HepG2 (cell line): ENCODE measurements at regions not wholly inside any gene's neighbourhood (a gene's known extent, or its start where the extent isn't known, plus 50 kb on each side); places are given as distances from the start of the nearest gene placed in this dataset.
A peak's percentile ranks its signal among the peaks of the same experiment; 100 is the strongest.

ENCODE experiments used
- ATAC-seq: fragments of 200-7000 bp; cut with Tn5 transposase; 3 replicates; pipeline ENCODE4 v1.9.1; 2020; ENCODE audit warnings: mild to moderate bottlenecking, moderate library complexity
- BruUV-seq: library from RNA; stranded (reverse); fragments of 400-500 nt; replicated peaks from 2 replicates; lab custom pipeline; 2021; lab: Mats Ljungman, UMichigan
- CTCF ChIA-PET: fragments of 300-600 bp; formaldehyde crosslinking; extraction: SDS; loops from one replicate; lab custom pipeline; 2021; ENCODE audit warnings: low total read pairs, inconsistent platforms, low intra/inter-chr PET ratio; lab: Yijun Ruan, JAX
- POLR2A ChIA-PET: fragments of 350-600 bp; sonication (Branson Sonifier 250); formaldehyde crosslinking; loops from one replicate; lab custom pipeline; 2020; ENCODE audit warnings: antibody characterized with exemption, inconsistent platforms; lab: Yijun Ruan, JAX
- DNase-seq: peaks from one replicate; pipeline ENCODE4 v3.0.0-alpha.2; 2015; ENCODE audit warnings: low spot score
- FAIRE-seq: peaks from 3 replicates; lab custom pipeline; 2011; peaks lifted over from hg19 to GRCh38; lab: Jason Lieb, UNC
- H2AFZ ChIP-seq: one replicate; pipeline ENCODE4 v1.6.1; 2011; ENCODE audit warnings: low read length, inconsistent platforms
- H3K27ac ChIP-seq: fragments of 300-600 bp; 3 replicates; pipeline ENCODE4 v1.8.0; 2011; ENCODE audit warnings: mixed run types, mild to moderate bottlenecking, mixed read lengths, low read length, inconsistent platforms; ENCODE audit not compliant: insufficient read depth; ENCODE audit errors: extremely low read length
- H3K27me3 ChIP-seq, 2 experiments: fragments of 200-600 bp in 1 of 2; 2 replicates in 1 of 2; 3 replicates in 1 of 2; pipeline versions ENCODE4 v1.6.0 to v1.8.0; 2011; ENCODE audit warnings: low read length in 2 of 2, mild to moderate bottlenecking in 2 of 2, moderate library complexity in 2 of 2, inconsistent platforms in 1 of 2; ENCODE audit not compliant: insufficient read depth in 2 of 2, control insufficient read depth in 1 of 2
- H3K36me3 ChIP-seq, 2 experiments: fragments of 200-600 bp in 1 of 2; replicated peaks in 1 of 2; 2 replicates in 1 of 2; 3 replicates in 1 of 2; pipeline versions ENCODE4 v1.5.1 to v1.8.0; 2011; ENCODE audit warnings: low read length in 2 of 2, inconsistent platforms in 1 of 2; ENCODE audit not compliant: insufficient read depth in 2 of 2, control insufficient read depth in 1 of 2
- H3K4me1 ChIP-seq: 2 replicates; pipeline ENCODE4 v1.5.1; 2012; ENCODE audit warnings: low read length, inconsistent platforms; ENCODE audit not compliant: insufficient read depth
- H3K4me2 ChIP-seq: 2 replicates; pipeline ENCODE4 v1.6.0; 2011; ENCODE audit warnings: low read depth, low read length, inconsistent platforms
- H3K4me3 ChIP-seq, 3 experiments: fragments of 200-600 bp in 1 of 3; sonication (generic), shearing (Covaris generic) in 1 of 3; replicated peaks in 1 of 3; 2 replicates each; pipeline ENCODE4 v1.5.1; 2011 to 2016; ENCODE audit warnings: low read length in 3 of 3, inconsistent platforms in 2 of 3, low read depth in 2 of 3, mild to moderate bottlenecking in 2 of 3, control low read depth in 1 of 3, mixed read lengths in 1 of 3; ENCODE audit not compliant: insufficient read depth in 1 of 3
- H3K79me2 ChIP-seq: one replicate; pipeline ENCODE4 v1.6.1; 2011; ENCODE audit warnings: low read length, inconsistent platforms; ENCODE audit not compliant: insufficient read depth
- H3K9ac ChIP-seq: 2 replicates; pipeline ENCODE4 v1.6.0; 2011; ENCODE audit warnings: mild to moderate bottlenecking, low read depth, low read length, inconsistent platforms; ENCODE audit not compliant: insufficient read depth
- H3K9me3 ChIP-seq: 2 replicates; pipeline ENCODE4 v1.5.1; 2012; ENCODE audit warnings: mild to moderate bottlenecking, low read length
- H4K20me1 ChIP-seq: 2 replicates; pipeline ENCODE4 v1.6.0; 2011; ENCODE audit warnings: inconsistent platforms, mild to moderate bottlenecking, low read length, moderate library complexity; ENCODE audit not compliant: insufficient read depth
- HNRNPK ChIP-seq: fragments of 200-400 bp; formaldehyde crosslinking; IDR thresholded peaks from 2 replicates; pipeline ENCODE4 v1.6.1; 2018; ENCODE audit warnings: low read length, low read depth, moderate library complexity, mild to moderate bottlenecking; ENCODE audit not compliant: poor library complexity, severe bottlenecking
- HOXA9 ChIP-seq: sonication (generic); formaldehyde crosslinking; IDR thresholded peaks from 2 replicates; pipeline ENCODE4 v1.8.1; 2022; ENCODE audit warnings: missing genetic modification reagents, mild to moderate bottlenecking, moderate library complexity, borderline replicate concordance
- MED13 ChIP-seq: sonication (generic); formaldehyde crosslinking; IDR thresholded peaks from 2 replicates; pipeline ENCODE4 v1.5.0; 2020; ENCODE audit warnings: missing genetic modification reagents
- MYNN ChIP-seq: sonication (generic); formaldehyde crosslinking; IDR thresholded peaks from 2 replicates; pipeline ENCODE4 v1.4.0; 2020; ENCODE audit warnings: mild to moderate bottlenecking, low read depth, missing genetic modification reagents
- TMF1 ChIP-seq: sonication (generic); formaldehyde crosslinking; IDR thresholded peaks from 2 replicates; pipeline ENCODE4 v1.8.1; 2022; ENCODE audit warnings: low read depth, missing genetic modification reagents
- ZNF160 ChIP-seq: sonication (generic); formaldehyde crosslinking; IDR thresholded peaks from 2 replicates; pipeline ENCODE4 v1.8.0; 2022; ENCODE audit warnings: mild to moderate bottlenecking, inconsistent platforms, missing genetic modification reagents
- ZNF17 ChIP-seq: sonication (generic); formaldehyde crosslinking; IDR thresholded peaks from 2 replicates; pipeline ENCODE4 v1.5.0; 2020; ENCODE audit warnings: mild to moderate bottlenecking, missing genetic modification reagents
- ZNF629 ChIP-seq: sonication (generic); formaldehyde crosslinking; conservative IDR thresholded peaks from 2 replicates; pipeline ENCODE4 v1.5.0; 2020; ENCODE audit warnings: missing genetic modification reagents
- ZNF768 ChIP-seq: sonication (generic); formaldehyde crosslinking; IDR thresholded peaks from 2 replicates; pipeline ENCODE4 v1.4.0; 2020; ENCODE audit warnings: missing genetic modification reagents
- ZNF782 ChIP-seq: sonication (generic); formaldehyde crosslinking; IDR thresholded peaks from 2 replicates; pipeline ENCODE4 v1.4.0; 2020; ENCODE audit warnings: missing genetic modification reagents, mild to moderate bottlenecking, borderline replicate concordance
- WGBS: methylation state at CpG from one replicate; pipeline ENCODE4 v1.1.6; 2017; ENCODE audit warnings: low lambda C conversion rate; 5-methylcytosine and 5-hydroxymethylcytosine counted together
- in situ Hi-C: cut with HindIII; loops from 2 replicates; pipeline ENCODE4 v1.10.0; 2017; ENCODE audit warnings: low pct_unique_long_range_greater_than_20kb; ENCODE audit not compliant: extremely low pct_ligation_motif_present
- intact Hi-C: fragments of 100-400 bp; cut with micrococcal nuclease; formaldehyde crosslinking; loops from one replicate; pipeline ENCODE4 v1.10.0; 2022; ENCODE audit not compliant: unreplicated experiment

DNA sequence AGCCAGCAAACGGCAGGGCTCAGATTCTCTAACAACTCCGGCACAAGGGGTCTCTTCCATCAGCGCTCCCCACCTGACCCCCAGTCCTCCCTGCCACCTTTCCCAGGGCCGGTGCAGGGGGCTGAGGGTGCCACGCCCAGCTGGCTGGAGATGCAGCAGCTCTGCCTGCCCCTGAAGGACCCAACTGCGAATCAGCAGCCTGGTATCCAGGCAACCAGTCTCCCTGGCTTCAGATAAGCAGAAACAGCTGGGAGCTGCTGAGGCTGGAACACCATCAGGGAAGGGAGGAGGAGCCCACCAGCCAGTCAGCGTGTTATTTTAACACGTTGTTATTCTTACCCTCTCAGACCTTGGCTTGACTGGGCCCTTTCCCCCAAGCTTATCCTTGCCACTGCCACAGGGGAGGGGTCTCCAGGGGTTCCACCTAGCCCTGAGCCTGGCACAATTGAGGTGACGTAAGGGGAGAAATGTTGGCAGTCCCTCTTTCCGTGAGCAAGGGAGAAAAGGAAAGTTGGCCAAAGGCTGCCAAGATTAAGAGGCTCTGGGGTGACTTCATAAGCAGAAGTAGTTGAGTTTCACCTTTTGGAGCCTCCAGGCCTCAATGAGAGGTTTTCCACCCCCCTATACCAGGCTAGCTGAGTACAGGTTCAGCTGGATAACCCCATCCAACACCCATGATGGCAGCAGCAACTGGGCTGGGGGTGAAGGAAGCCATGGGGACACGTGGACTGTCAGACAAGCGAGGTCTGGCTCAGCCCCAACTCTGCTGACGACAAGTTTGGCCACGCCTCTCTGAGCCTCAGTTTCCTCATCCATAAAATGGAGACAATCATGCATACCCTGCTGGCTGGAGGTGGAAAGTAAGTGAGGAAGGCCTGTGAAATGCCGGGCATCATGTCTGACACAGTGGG, 91.1 kb downstream of the IRF2BPL start:
- H3K36me3 ChIP-seq = no peaks in the 10 kb centered on the region
- no peaks in the 10 kb centered on the region for H3K79me2 ChIP-seq
- no peak overlapping the region for H3K4me2 ChIP-seq
- no peaks in the 10 kb centered on the region for H4K20me1 ChIP-seq
- POLR2A ChIA-PET = no interaction called here
- FAIRE-seq = no peak
- in situ Hi-C loops = no loop called here
- intact Hi-C loops = no loop called here
- no peak for ATAC-seq
- TF ChIP-seq ZNF768 (CRISPR knock-in tag) (peak; percentile 68; the same call in 1 of the 2 replicates), ZNF17 (CRISPR knock-in tag) (no peak), HOXA9 (CRISPR knock-in tag) (no peak), HNRNPK (no peak), ZNF629 (CRISPR knock-in tag) (peak; percentile 50), MED13 (no peak)
- peaks cover 13% of the 10 kb centered on the region; the same call in 1 of the 2 replicates for H3K4me1 ChIP-seq
- no peak overlapping the region for H3K4me3 ChIP-seq
- H3K27ac ChIP-seq = no peak overlapping the region
- DNase-seq = no peak
- no peak overlapping the region for H2AFZ ChIP-seq
- no peak overlapping the region for H3K9ac ChIP-seq
- no peaks in the 10 kb centered on the region for H3K9me3 ChIP-seq
- BruUV-seq = no TSS peak
- H3K27me3 ChIP-seq = peaks cover 8 to 33% of the 10 kb centered on the region in 2 experiments; a peak in 3 of 5 replicates
- CTCF ChIA-PET = no interaction called here
- 16% methylated on average over 15 of the region's 15 CpGs for WGBS

GRCh38 chr14:76936483-76936882, 92.0 kb downstream of the IRF2BPL start:
- H3K36me3 ChIP-seq = no peaks in the 10 kb centered on the region
- intact Hi-C loops = no loop called here
- in situ Hi-C loops = no loop called here
- H3K9ac ChIP-seq = no peak overlapping the region
- peaks cover 4% of the 10 kb centered on the region; the same call in 1 of the 2 replicates for H3K4me1 ChIP-seq
- no TSS peak for BruUV-seq
- H3K9me3 ChIP-seq = no peaks in the 10 kb centered on the region
- ChIA-PET CTCF (no interaction called here), POLR2A (no interaction called here)
- no peaks in the 10 kb centered on the region for H4K20me1 ChIP-seq
- TF ChIP-seq ZNF782 (no peak), TMF1 (CRISPR knock-in tag) (no peak), MYNN (CRISPR knock-in tag) (no peak), ZNF160 (CRISPR knock-in tag) (no peak)
- H3K79me2 ChIP-seq = no peaks in the 10 kb centered on the region
- FAIRE-seq = no peak
- H2AFZ ChIP-seq = no peak overlapping the region
- no peak overlapping the region for H3K4me2 ChIP-seq
- no peak overlapping the region for H3K27ac ChIP-seq
- no peak for ATAC-seq
- DNase-seq = no peak
- whole genome bisulfite sequencing = 32% methylated on average over 6 of the region's 7 CpGs
- no peak overlapping the region for H3K4me3 ChIP-seq
- peaks cover 8 to 40% of the 10 kb centered on the region in 2 experiments; a peak in 4 of 5 replicates for H3K27me3 ChIP-seq
